ENCODE measurements at regions not wholly inside any gene's neighbourhood (a gene's known extent, or its start where the extent isn't known, plus 50 kb on each side); places are given as distances from the start of the nearest gene placed in this dataset.

DNA sequence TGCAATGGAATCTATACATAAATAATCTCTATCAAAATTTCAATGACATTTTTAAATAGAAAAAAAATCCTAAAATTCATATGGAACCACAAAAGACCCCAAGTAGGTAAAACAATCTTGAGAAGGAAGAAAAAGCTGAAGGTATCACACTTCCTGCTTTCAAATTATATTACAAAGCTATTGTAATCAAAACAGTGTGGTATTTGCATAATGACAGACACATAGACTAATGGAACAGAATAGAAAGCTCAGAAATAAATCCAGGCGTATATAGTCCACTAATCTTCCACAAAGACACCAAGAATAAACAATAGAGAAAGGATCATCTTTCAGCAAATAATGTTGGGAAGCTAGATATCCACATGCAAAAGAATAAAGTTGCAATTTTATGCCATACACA is 699.8 kb upstream of the ID2 start:
- Mint-ChIP-seq H3K36me3 (no peaks in the 10 kb centered on the region), H3K27me3 (no peaks in the 10 kb centered on the region), H3K9me3 (peaks cover 0 to 7% (median 0%) of the 10 kb centered on the region in 9 donors), H3K4me1 (peaks cover 10 to 28% (median 19%) of the 10 kb centered on the region in 4 donors), H3K27ac (no peak overlapping the region), H3K4me3 (no peak overlapping the region)
- no peak for DNase-seq
- ATAC-seq, result no peak
- POLR2A ChIA-PET, result no interaction called here

GRCh38 chr2:7983451-7983850 is 698.4 kb upstream of the ID2 start:
- H3K27ac Mint-ChIP-seq, result no peak overlapping the region
- POLR2A ChIA-PET, result no interaction called here
- no peak overlapping the region for H3K4me3 Mint-ChIP-seq
- ATAC-seq, result no peak
- no peaks in the 10 kb centered on the region for H3K36me3 Mint-ChIP-seq
- DNase-seq, result no peak
- H3K9me3 Mint-ChIP-seq, result peaks cover 0 to 7% (median 0%) of the 10 kb centered on the region in 9 donors
- H3K27me3 Mint-ChIP-seq, result no peaks in the 10 kb centered on the region
- H3K4me1 Mint-ChIP-seq, result peaks cover 10 to 26% (median 16%) of the 10 kb centered on the region in 4 donors

DNA sequence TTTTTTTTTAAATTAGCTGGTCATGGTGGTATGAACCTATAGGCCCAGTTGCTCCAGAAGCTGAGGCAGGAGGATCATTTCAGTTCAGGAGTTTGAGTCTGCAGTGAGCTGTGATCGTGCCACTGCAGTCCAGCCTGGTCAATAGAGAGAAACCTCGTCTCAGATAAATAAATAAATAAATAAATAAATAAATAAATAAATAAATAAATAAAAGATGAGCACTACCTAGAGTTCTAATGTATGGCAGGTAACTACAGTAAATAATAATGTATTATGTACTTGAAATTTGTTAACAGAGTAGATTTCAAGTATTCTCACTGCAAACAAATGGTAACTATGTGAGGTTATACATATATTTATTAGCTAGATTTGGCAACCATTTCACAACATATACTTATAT is 697.9 kb upstream of the ID2 start:
- Mint-ChIP-seq H3K4me1 (peaks cover 9 to 21% (median 13%) of the 10 kb centered on the region in 4 donors), H3K4me3 (no peak overlapping the region), H3K9me3 (peaks cover 0 to 7% (median 0%) of the 10 kb centered on the region in 9 donors), H3K27me3 (no peaks in the 10 kb centered on the region), H3K27ac (no peak overlapping the region), H3K36me3 (no peaks in the 10 kb centered on the region)
- no peak for DNase-seq
- ATAC-seq, result no peak
- POLR2A ChIA-PET, result no interaction called here

- no peak for ATAC-seq
- peaks cover 0 to 7% (median 0%) of the 10 kb centered on the region in 9 donors for H3K9me3 Mint-ChIP-seq
- peak overlapping the region in 2 of 10 donors; percentile 2 to 56 for H3K27ac Mint-ChIP-seq
- no peaks in the 10 kb centered on the region for H3K36me3 Mint-ChIP-seq
- peak overlapping the region in 1 of 10 donors; percentile 4 for H3K4me3 Mint-ChIP-seq
- no peaks in the 10 kb centered on the region for H3K27me3 Mint-ChIP-seq
- H3K4me1 Mint-ChIP-seq, result peaks cover 7 to 15% (median 13%) of the 10 kb centered on the region in 4 donors
- no peak for DNase-seq
- POLR2A ChIA-PET, result no interaction called here
Measured at GRCh38 chr2:7984693-7985353, 697.0 kb upstream of the ID2 start.

GRCh38 chr2:7986431-7986830 is 695.4 kb upstream of the ID2 start:
- DNase-seq, result no peak
- no peak for ATAC-seq
- Mint-ChIP-seq H3K4me3 (no peak overlapping the region), H3K36me3 (no peaks in the 10 kb centered on the region), H3K27ac (peak overlapping the region in 1 of 10 donors; percentile 46), H3K9me3 (peaks cover 0 to 7% (median 0%) of the 10 kb centered on the region in 9 donors), H3K27me3 (no peaks in the 10 kb centered on the region), H3K4me1 (peaks cover 7 to 15% (median 13%) of the 10 kb centered on the region in 4 donors)
- POLR2A ChIA-PET, result no interaction called here

DNA sequence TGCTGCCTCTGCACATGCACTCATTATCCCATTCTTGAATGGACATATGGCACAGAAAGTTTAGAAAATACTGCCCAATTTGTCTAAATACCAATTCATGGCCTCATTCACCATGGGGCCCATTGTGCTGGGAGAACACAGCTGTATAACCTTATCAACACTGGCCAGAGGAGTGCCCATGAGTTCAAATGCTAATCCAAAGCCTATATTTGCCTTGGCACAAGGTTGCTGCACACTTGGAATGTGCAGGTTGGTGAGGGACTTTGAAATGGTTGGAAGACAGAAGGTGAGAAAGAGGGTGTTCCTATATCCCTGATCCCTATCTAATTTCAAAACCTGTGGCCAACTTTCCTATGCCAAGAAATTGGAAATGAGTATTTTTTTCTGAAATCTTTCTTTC is 693.9 kb upstream of the ID2 start:
- Mint-ChIP-seq H3K9me3 (no peaks in the 10 kb centered on the region), H3K4me1 (peaks cover 7 to 15% (median 13%) of the 10 kb centered on the region in 4 donors), H3K4me3 (no peak overlapping the region), H3K36me3 (no peaks in the 10 kb centered on the region), H3K27ac (no peak overlapping the region), H3K27me3 (no peaks in the 10 kb centered on the region)
- DNase-seq (no peak), ATAC-seq (no peak)
- POLR2A ChIA-PET, result no interaction called here

DNA sequence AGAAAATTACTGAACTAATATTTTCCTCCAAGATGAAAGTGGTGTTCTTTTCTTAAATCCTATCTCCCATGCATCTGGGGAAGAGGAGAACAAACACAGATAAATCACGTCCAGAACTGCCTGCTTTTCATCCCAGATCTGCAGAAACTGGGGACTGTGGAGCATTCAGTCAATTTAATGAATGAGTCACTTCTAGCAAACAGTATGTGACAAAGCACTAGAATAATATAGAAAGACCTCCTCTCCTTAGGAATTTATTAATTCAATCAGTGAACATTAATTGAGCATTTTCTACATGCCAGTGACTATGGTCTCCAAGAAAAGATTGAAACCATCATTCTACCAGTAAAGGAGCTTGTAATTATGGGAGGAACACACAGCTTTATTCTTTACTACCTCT is 693.4 kb upstream of the ID2 start:
- H3K9me3 Mint-ChIP-seq, result no peaks in the 10 kb centered on the region
- POLR2A ChIA-PET, result no interaction called here
- no peaks in the 10 kb centered on the region for H3K36me3 Mint-ChIP-seq
- DNase-seq (no peak), ATAC-seq (no peak)
- H3K27me3 Mint-ChIP-seq, result no peaks in the 10 kb centered on the region
- peaks cover 7 to 15% (median 13%) of the 10 kb centered on the region in 4 donors for H3K4me1 Mint-ChIP-seq
- no peak overlapping the region for H3K4me3 Mint-ChIP-seq
- no peak overlapping the region for H3K27ac Mint-ChIP-seq

GRCh38 chr2:7989823-7990222 is 692.0 kb upstream of the ID2 start:
- H3K4me1 Mint-ChIP-seq, result peaks cover 4 to 9% (median 6%) of the 10 kb centered on the region in 4 donors
- no peak overlapping the region for H3K4me3 Mint-ChIP-seq
- no peak overlapping the region for H3K27ac Mint-ChIP-seq
- POLR2A ChIA-PET, result no interaction called here
- H3K27me3 Mint-ChIP-seq, result no peaks in the 10 kb centered on the region
- DNase-seq (no peak), ATAC-seq (no peak)
- no peaks in the 10 kb centered on the region for H3K9me3 Mint-ChIP-seq
- H3K36me3 Mint-ChIP-seq, result no peaks in the 10 kb centered on the region

GRCh38 chr2:7992612-7993602 is 688.9 kb upstream of the ID2 start:
- H3K27ac Mint-ChIP-seq, result peak overlapping the region in 1 of 10 donors; percentile 2
- no peak for ATAC-seq

DNA sequence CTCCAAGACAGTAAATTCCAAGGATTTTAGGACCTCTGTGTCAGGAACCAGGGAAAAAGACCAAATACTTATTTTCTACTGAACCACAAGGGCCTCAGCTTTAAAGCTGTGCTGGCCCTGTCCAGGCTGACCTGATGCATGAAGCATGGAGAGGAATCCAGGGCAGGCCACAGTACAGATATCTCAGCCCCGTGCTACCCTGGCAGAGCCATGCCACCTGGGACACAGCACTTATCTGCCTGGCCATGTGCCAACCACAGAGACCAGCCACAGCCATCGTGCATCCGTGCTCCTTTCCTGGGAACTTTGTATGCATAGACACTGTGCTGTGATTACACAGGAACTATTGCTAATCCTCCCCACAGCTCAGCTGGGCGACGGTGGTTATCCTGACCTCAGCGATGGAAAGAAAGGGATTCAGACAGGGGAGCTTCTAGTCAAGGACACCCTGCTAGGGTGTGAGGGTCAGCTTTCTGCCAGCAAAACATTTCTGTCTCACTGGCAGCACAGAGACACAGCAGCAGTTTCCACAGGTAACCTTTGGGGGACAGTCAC is 687.4 kb upstream of the ID2 start:
- DNase-seq (no peak), ATAC-seq (no peak)
- Mint-ChIP-seq H3K9me3 (no peaks in the 10 kb centered on the region), H3K27ac (peak overlapping the region in 1 of 10 donors; percentile 5), H3K27me3 (no peaks in the 10 kb centered on the region), H3K4me1 (peaks cover 0 to 18% (median 8%) of the 10 kb centered on the region in 4 donors), H3K36me3 (no peaks in the 10 kb centered on the region), H3K4me3 (no peak overlapping the region)
- POLR2A ChIA-PET, result no interaction called here

More at GRCh38 chr2:7992612-7993602, 688.9 kb upstream of the ID2 start:
- Mint-ChIP-seq H3K36me3 (no peaks in the 10 kb centered on the region), H3K27me3 (no peaks in the 10 kb centered on the region), H3K4me1 (peaks cover 0 to 18% (median 8%) of the 10 kb centered on the region in 4 donors), H3K9me3 (no peaks in the 10 kb centered on the region), H3K4me3 (no peak overlapping the region)
- POLR2A ChIA-PET, result no interaction called here
- DNase-seq, result no peak

DNA sequence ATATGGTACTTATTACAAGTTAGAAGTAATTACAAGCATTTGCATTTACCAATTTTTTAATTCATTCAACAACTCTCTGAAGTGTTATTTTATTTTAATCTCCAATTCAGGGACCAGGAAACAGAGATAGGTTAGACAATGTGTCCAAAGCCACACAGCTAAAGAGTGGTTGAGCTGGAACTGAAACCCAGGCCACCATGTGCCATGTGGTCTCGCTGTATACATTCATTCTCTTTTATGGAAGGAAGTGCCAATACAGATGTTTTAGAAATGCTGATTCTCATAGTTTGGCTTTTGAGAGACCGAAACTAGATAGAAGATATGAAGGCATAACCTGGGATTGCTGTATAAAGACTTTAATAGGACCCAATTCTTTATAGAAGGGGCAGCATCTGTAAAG is 684.6 kb upstream of the ID2 start:
- Mint-ChIP-seq H3K36me3 (no peaks in the 10 kb centered on the region), H3K9me3 (no peaks in the 10 kb centered on the region), H3K4me1 (peaks cover 0 to 18% (median 8%) of the 10 kb centered on the region in 4 donors), H3K27ac (no peak overlapping the region), H3K27me3 (no peaks in the 10 kb centered on the region), H3K4me3 (no peak overlapping the region)
- POLR2A ChIA-PET, result no interaction called here
- DNase-seq (no peak), ATAC-seq (no peak)

GRCh38 chr2:7999683-8000476 is 682.0 kb upstream of the ID2 start:
- H3K4me3 Mint-ChIP-seq, result no peak overlapping the region
- H3K4me1 Mint-ChIP-seq, result peaks cover 0 to 18% (median 12%) of the 10 kb centered on the region in 4 donors
- no peaks in the 10 kb centered on the region for H3K9me3 Mint-ChIP-seq
- H3K36me3 Mint-ChIP-seq, result no peaks in the 10 kb centered on the region
- no peaks in the 10 kb centered on the region for H3K27me3 Mint-ChIP-seq
- no peak for DNase-seq
- no peak for ATAC-seq
- POLR2A ChIA-PET, result no interaction called here
- no peak overlapping the region for H3K27ac Mint-ChIP-seq
